Fibroblast of the aortic adventitia (primary cell): ENCODE measurements at regions not wholly inside any gene's neighbourhood (a gene's known extent, or its start where the extent isn't known, plus 50 kb on each side); places are given as distances from the start of the nearest gene placed in this dataset.
"Not testable (repeated sequence)": the region's sequence is repeated elsewhere in the genome, so short reads cannot be mapped to it uniquely, and the experiment has no call there.

Experiments used
- DNase-seq: peaks from one replicate; pipeline ENCODE4 v3.0.0-alpha.2; 2010; ENCODE audit warnings: low read depth
- H3K4me3 ChIP-seq: 2 replicates; pipeline ENCODE4 v1.5.1; 2011; ENCODE audit warnings: low read depth, mild to moderate bottlenecking, control low read depth, low read length, moderate library complexity
- CTCF ChIP-seq: IDR thresholded peaks from 2 replicates; pipeline ENCODE4 v1.5.1; 2011; ENCODE audit warnings: mild to moderate bottlenecking, low read length, control low read depth, inconsistent platforms; ENCODE audit not compliant: insufficient read depth

GRCh38 chrX:3532581-3533085 lies 180.8 kb downstream of the PRKX start:
- no peak for TF ChIP-seq CTCF
- no peak overlapping the region for H3K4me3 ChIP-seq
- no peak for DNase-seq

- DNase-seq, H3K4me3 ChIP-seq: not testable (repeated sequence)
Measured at GRCh38 chrX:3531435-3531834, 182.0 kb downstream of the PRKX start.

- no peak overlapping the region for H3K4me3 ChIP-seq
- TF ChIP-seq CTCF: no peak
- no peak for DNase-seq
Measured at GRCh38 chrX:3529466-3530010, 183.1 kb upstream of the MXRA5 start.

- no peak for TF ChIP-seq CTCF
- no peak for DNase-seq
Measured at GRCh38 chrX:3527811-3528210, 181.4 kb upstream of the MXRA5 start.

GRCh38 chrX:3527166-3527565 lies 180.7 kb upstream of the MXRA5 start:
- H3K4me3 ChIP-seq: no peak overlapping the region
- DNase-seq: no peak
- no peak for TF ChIP-seq CTCF

More at GRCh38 chrX:3527811-3528210, 181.4 kb upstream of the MXRA5 start:
- no peak overlapping the region for H3K4me3 ChIP-seq

- no peak for TF ChIP-seq CTCF
- H3K4me3 ChIP-seq: no peak overlapping the region
- no peak for DNase-seq
Measured at GRCh38 chrX:3526731-3527130, 180.3 kb upstream of the MXRA5 start.

GRCh38 chrX:3526071-3526470 lies 179.6 kb upstream of the MXRA5 start:
- no peak overlapping the region for H3K4me3 ChIP-seq
- DNase-seq: no peak
- no peak for TF ChIP-seq CTCF
